H1 (cell line): ENCODE measurements at regions not wholly inside any gene's neighbourhood (a gene's known extent, or its start where the extent isn't known, plus 50 kb on each side); places are given as distances from the start of the nearest gene placed in this dataset.

Source experiments
- CTCF ChIA-PET: fragments of 300-600 bp; sonication (Branson Sonifier 250); formaldehyde crosslinking; loops from one replicate; lab custom pipeline; 2021; ENCODE audit not compliant: partially characterized antibody; lab: Charles Lee
- POLR2A ChIA-PET: fragments of 300-600 bp; sonication (Branson Sonifier 250); formaldehyde crosslinking; loops from one replicate; lab custom pipeline; 2021; ENCODE audit warnings: inconsistent platforms; ENCODE audit not compliant: partially characterized antibody; lab: Charles Lee
- DNase-seq, 2 experiments: peaks; one replicate each; pipeline versions ENCODE4 v3.0.0 to v3.0.0-alpha.2; 2010 to 2022; ENCODE audit warnings: low spot score in 2 of 2, low read depth in 1 of 2, mixed read lengths in 1 of 2
- FAIRE-seq: peaks from 2 replicates; lab custom pipeline; 2011; peaks lifted over from hg19 to GRCh38; lab: Jason Lieb, UNC
- H2AFZ ChIP-seq: 2 replicates; pipeline ENCODE4 v1.8.1; 2012; ENCODE audit warnings: low read length, inconsistent platforms
- H2AK5ac ChIP-seq: 2 replicates; pipeline ENCODE4 v1.6.1; 2013; ENCODE audit warnings: low read depth, low read length
- H2BK120ac ChIP-seq: replicated peaks from 2 replicates; pipeline ENCODE3; 2013; ENCODE audit warnings: low read depth, low read length, inconsistent platforms
- H2BK12ac ChIP-seq: 2 replicates; pipeline ENCODE4 v1.6.1; 2013; ENCODE audit warnings: low read depth, low read length
- H2BK15ac ChIP-seq: 2 replicates; pipeline ENCODE4 v1.6.1; 2013; ENCODE audit warnings: low read length
- H2BK20ac ChIP-seq: 2 replicates; pipeline ENCODE4 v1.6.1; 2013; ENCODE audit warnings: low read length
- H2BK5ac ChIP-seq: 2 replicates; pipeline ENCODE4 v1.6.1; 2013; ENCODE audit warnings: low read depth, low read length
- H3K14ac ChIP-seq: 2 replicates; pipeline ENCODE4 v1.6.1; 2013; ENCODE audit warnings: inconsistent platforms; ENCODE audit not compliant: insufficient read length
- H3K18ac ChIP-seq: 2 replicates; pipeline ENCODE4 v1.6.1; 2013; ENCODE audit warnings: low read length; ENCODE audit errors: extremely low read depth
- H3K23ac ChIP-seq: 2 replicates; pipeline ENCODE4 v1.6.1; 2013; ENCODE audit warnings: inconsistent platforms; ENCODE audit not compliant: insufficient read length
- H3K23me2 ChIP-seq: 2 replicates; pipeline ENCODE4 v1.6.1; 2013; ENCODE audit warnings: low read depth, low read length
- H3K27ac ChIP-seq: 2 replicates; pipeline ENCODE4 v1.6.1; 2011; ENCODE audit warnings: low read depth, low read length, inconsistent platforms
- H3K27me3 ChIP-seq, 4 experiments: replicated peaks in 1 of 4; 1 replicate in 1 of 4; 2 replicates in 3 of 4; pipeline versions ENCODE4 v1.6.1 to v1.8.1; 2011 to 2013; ENCODE audit warnings: low read length in 3 of 4, mild to moderate bottlenecking in 3 of 4, inconsistent platforms in 2 of 4, mixed read lengths in 2 of 4, moderate library complexity in 1 of 4; ENCODE audit not compliant: control insufficient read depth in 3 of 4, insufficient read depth in 3 of 4; ENCODE audit errors: extremely low read depth in 1 of 4
- H3K36me3 ChIP-seq, 4 experiments: 2 replicates each; pipeline versions ENCODE4 v1.6.1 to v1.8.1; 2011 to 2013; ENCODE audit warnings: mild to moderate bottlenecking in 4 of 4, low read length in 3 of 4, moderate library complexity in 2 of 4, control low read depth in 1 of 4, inconsistent platforms in 1 of 4; ENCODE audit not compliant: insufficient read depth in 4 of 4, control insufficient read depth in 2 of 4
- H3K4ac ChIP-seq: replicated peaks from 2 replicates; pipeline ENCODE3; 2013; ENCODE audit warnings: low read length, low read depth, mixed read lengths, inconsistent platforms; ENCODE audit not compliant: insufficient read length
- H3K4me1 ChIP-seq, 4 experiments: replicated peaks in 1 of 4; 1 replicate in 1 of 4; 2 replicates in 3 of 4; pipeline versions ENCODE4 v1.6.1 to v1.8.1; 2011 to 2013; ENCODE audit warnings: low read length in 3 of 4, inconsistent platforms in 2 of 4, mixed read lengths in 1 of 4; ENCODE audit not compliant: insufficient read depth in 4 of 4, control insufficient read depth in 3 of 4
- H3K4me2 ChIP-seq, 2 experiments: 2 replicates each; pipeline versions ENCODE4 v1.6.1 to v1.8.1; 2011 to 2013; ENCODE audit warnings: low read depth in 2 of 2, low read length in 2 of 2, control low read depth in 1 of 2, inconsistent platforms in 1 of 2, mild to moderate bottlenecking in 1 of 2; ENCODE audit not compliant: insufficient read depth in 1 of 2
- H3K4me3 ChIP-seq, 4 experiments: fragments of 200-600, 300-600 bp in 1 of 4; sonication (generic), shearing (Covaris generic), sonication (Bioruptor Twin) in 1 of 4; 2 replicates each; pipeline versions ENCODE4 v1.5.1 to v1.8.1; 2011 to 2016; ENCODE audit warnings: low read length in 4 of 4, low read depth in 3 of 4, control low read depth in 2 of 4, inconsistent platforms in 2 of 4, mild to moderate bottlenecking in 2 of 4, mixed read lengths in 1 of 4, moderate library complexity in 1 of 4; ENCODE audit not compliant: insufficient read depth in 2 of 4; ENCODE audit errors: extremely low read depth in 1 of 4
- H3K56ac ChIP-seq: replicated peaks from 2 replicates; pipeline ENCODE3; 2013; ENCODE audit warnings: low read depth, mild to moderate bottlenecking, mixed read lengths, low read length, inconsistent platforms; ENCODE audit not compliant: insufficient read length
- H3K79me1 ChIP-seq: 2 replicates; pipeline ENCODE4 v1.6.1; 2013; ENCODE audit warnings: low read depth, low read length, control low read depth
- H3K79me2 ChIP-seq, 2 experiments: 2 replicates each; pipeline versions ENCODE4 v1.6.1 to v1.8.1; 2012 to 2013; ENCODE audit warnings: low read length in 2 of 2, mild to moderate bottlenecking in 2 of 2, inconsistent platforms in 1 of 2; ENCODE audit not compliant: insufficient read depth in 2 of 2, control insufficient read depth in 1 of 2
- H3K9ac ChIP-seq, 4 experiments: replicated peaks in 1 of 4; 1 replicate in 1 of 4; 2 replicates in 3 of 4; pipeline versions ENCODE4 v1.6.1 to v1.8.1; 2011 to 2013; ENCODE audit warnings: low read depth in 3 of 4, low read length in 3 of 4, control low read depth in 2 of 4, mild to moderate bottlenecking in 2 of 4, moderate library complexity in 2 of 4, inconsistent platforms in 1 of 4; ENCODE audit errors: extremely low read depth in 1 of 4
- H3K9me3 ChIP-seq, 2 experiments: 2 replicates each; pipeline versions ENCODE4 v1.6.1 to v1.8.1; 2012 to 2013; ENCODE audit warnings: mild to moderate bottlenecking in 2 of 2, moderate library complexity in 2 of 2, control low read depth in 1 of 2, inconsistent platforms in 1 of 2, low read depth in 1 of 2, low read length in 1 of 2, mixed read lengths in 1 of 2; ENCODE audit not compliant: insufficient read depth in 2 of 2
- H4K20me1 ChIP-seq, 2 experiments: replicated peaks in 1 of 2; 2 replicates each; pipeline versions ENCODE3 to v1.8.1; 2011 to 2013; ENCODE audit warnings: inconsistent platforms in 2 of 2, low read length in 2 of 2, mild to moderate bottlenecking in 1 of 2; ENCODE audit not compliant: insufficient read depth in 2 of 2, control insufficient read depth in 1 of 2
- H4K5ac ChIP-seq: 2 replicates; pipeline ENCODE4 v1.6.1; 2013; ENCODE audit warnings: low read length, low read depth, mixed read lengths, inconsistent platforms; ENCODE audit not compliant: insufficient read length
- H4K8ac ChIP-seq: 2 replicates; pipeline ENCODE4 v1.8.0; 2013; ENCODE audit warnings: mild to moderate bottlenecking, moderate library complexity, low read length, inconsistent platforms; ENCODE audit not compliant: insufficient read depth; ENCODE audit errors: extremely low read depth
- H4K91ac ChIP-seq: replicated peaks from 2 replicates; pipeline ENCODE3; 2013; ENCODE audit warnings: low read length, mixed read lengths, inconsistent platforms; ENCODE audit not compliant: insufficient read length
- BCL11A ChIP-seq, 2 experiments: IDR thresholded peaks; one replicate each; pipeline ENCODE4 v1.6.1; 2011; ENCODE audit warnings: low read depth in 2 of 2, low read length in 2 of 2, mild to moderate bottlenecking in 2 of 2
- JUN ChIP-seq: IDR thresholded peaks from 2 replicates; pipeline ENCODE4 v1.6.1; 2011; ENCODE audit warnings: low read depth, mild to moderate bottlenecking, improper control_type of control experiment, low read length
- JUND ChIP-seq: IDR thresholded peaks from 2 replicates; pipeline ENCODE4 v1.6.1; 2011; ENCODE audit warnings: mild to moderate bottlenecking, improper control_type of control experiment, low read length
- KDM1A ChIP-seq: fragments of 200-600, 300-600 bp; sonication (generic); IDR thresholded peaks from 2 replicates; pipeline ENCODE4 v1.7.1; 2016; ENCODE audit warnings: mild to moderate bottlenecking, low read length, borderline replicate concordance
- TBP ChIP-seq: IDR thresholded peaks from 2 replicates; pipeline ENCODE4 v1.6.1; 2011; ENCODE audit warnings: low read depth, low read length, improper control_type of control experiment
- TEAD4 ChIP-seq: IDR thresholded peaks from 2 replicates; pipeline ENCODE4 v1.6.1; 2012; ENCODE audit warnings: low read depth, low read length, inconsistent platforms, mixed read lengths
- WGBS, 2 experiments: shearing (Covaris generic) in 1 of 2; methylation state at CpG; one replicate each; pipeline versions ENCODE4 v1.1.6 to v1.1.7; 2013 to 2015; ENCODE audit warnings: low lambda C conversion rate in 2 of 2, mixed read lengths in 2 of 2, inconsistent platforms in 1 of 2, low coverage in 1 of 2, missing lambda C conversion rate in 1 of 2; ENCODE audit not compliant: insufficient replicate concordance in 2 of 2, insufficient coverage in 1 of 2, insufficient read length in 1 of 2; ENCODE audit errors: extremely low coverage in 1 of 2, missing lambda C conversion rate in 1 of 2; 5-methylcytosine and 5-hydroxymethylcytosine counted together

GRCh38 chr1:57590978-57591377, 167.1 kb upstream of the DAB1 start:
- CTCF ChIA-PET = interaction anchor here (1.4 kb wide), 1 partner anchor 92 kb away, joined by 3 read pairs; no protein-coding TSS in a partner anchor
- Histone ChIP-seq H3K9ac (no peak overlapping the region), H2AK5ac (no peak overlapping the region), H3K27me3 (no peaks in the 10 kb centered on the region), H3K79me1 (no peaks in the 10 kb centered on the region), H4K8ac (no peak overlapping the region), H2BK5ac (no peak overlapping the region), H3K4ac (no peak overlapping the region), H3K4me2 (no peak overlapping the region), H3K23ac (no peak overlapping the region), H4K5ac (no peak overlapping the region), H2BK20ac (no peak overlapping the region), H3K27ac (no peak overlapping the region), H3K4me3 (no peak overlapping the region), H2BK15ac (no peak overlapping the region), H2AFZ (no peak overlapping the region), H3K14ac (no peak overlapping the region), H3K4me1 (peaks cover 0 to 3% (median under 1%) of the 10 kb centered on the region in 4 experiments; a peak in 1 of 7 replicates), H4K20me1 (no peaks in the 10 kb centered on the region), H2BK12ac (no peak overlapping the region), H3K79me2 (no peaks in the 10 kb centered on the region), H3K36me3 (no peaks in the 10 kb centered on the region), H4K91ac (no peak overlapping the region), H3K9me3 (no peaks in the 10 kb centered on the region), H3K56ac (no peak overlapping the region), H3K23me2 (no peaks in the 10 kb centered on the region; the same call in 1 of the 2 replicates), H2BK120ac (no peak overlapping the region), H3K18ac (no peak overlapping the region)
- no peak for FAIRE-seq
- no peak for DNase-seq
- TF ChIP-seq KDM1A (0 out of 2 replicates have a peak, but pooled peaks have one; percentile 51), TBP (no peak), BCL11A (IDR thresholded peaks at IDR 0.05; ENCODE audit: low read depth in 2 of 2, low read length in 2 of 2) (no peak), JUN (peak; percentile 75), JUND (peak; percentile 88), TEAD4 (peak; percentile 86)
- 86% methylated on average over 5 of the region's 5 CpGs; no CpG with 5 or more reads in 1 of the 2 experiments for WGBS, 2 experiments
- POLR2A ChIA-PET = no interaction called here
